SIG-M5 treated with dmso at 0.1 percent for 504 hours (cell line): ENCODE measurements at regions not wholly inside any gene's neighbourhood (a gene's known extent, or its start where the extent isn't known, plus 50 kb on each side); places are given as distances from the start of the nearest gene placed in this dataset.

Experiments used
- DNase-seq: peaks from one replicate; lab custom pipeline; 2025; ENCODE audit not compliant: unreplicated experiment; lab: John Stamatoyannopoulos, UW

- DNase-seq, result no peak
Measured at GRCh38 chr4:11901089-11901488, 472.4 kb upstream of the HS3ST1 start.

- DNase-seq, result no peak
Measured at GRCh38 chr4:11900359-11900758, 471.7 kb upstream of the HS3ST1 start.

GRCh38 chr4:11898796-11899195 is 470.1 kb upstream of the HS3ST1 start:
- DNase-seq, result no peak

GRCh38 chr4:11895766-11896165 is 467.1 kb upstream of the HS3ST1 start:
- no peak for DNase-seq

- DNase-seq, result no peak
Measured at GRCh38 chr4:11894977-11895376, 466.3 kb upstream of the HS3ST1 start.

- DNase-seq, result no peak
Measured at GRCh38 chr4:11894221-11894620, 465.5 kb upstream of the HS3ST1 start.

- no peak for DNase-seq
Measured at GRCh38 chr4:11889099-11889498, 460.4 kb upstream of the HS3ST1 start.

GRCh38 chr4:11881947-11882346 is 453.3 kb upstream of the HS3ST1 start:
- no peak for DNase-seq

- no peak for DNase-seq
Measured at GRCh38 chr4:11881364-11881763, 452.7 kb upstream of the HS3ST1 start.

- DNase-seq, result no peak
Measured at GRCh38 chr4:11878241-11878640, 449.5 kb upstream of the HS3ST1 start.

- no peak for DNase-seq
Measured at GRCh38 chr4:11876104-11876503, 447.4 kb upstream of the HS3ST1 start.

GRCh38 chr4:11869191-11869870 is 440.6 kb upstream of the HS3ST1 start:
- no peak for DNase-seq

- DNase-seq, result no peak
Measured at GRCh38 chr4:11866391-11866790, 437.7 kb upstream of the HS3ST1 start.

- DNase-seq, result no peak
Measured at GRCh38 chr4:11860996-11861395, 432.3 kb upstream of the HS3ST1 start.

GRCh38 chr4:11857881-11858280 is 429.2 kb upstream of the HS3ST1 start:
- DNase-seq, result no peak

GRCh38 chr4:11847167-11847566 is 418.5 kb upstream of the HS3ST1 start:
- no peak for DNase-seq

GRCh38 chr4:11843927-11844326 is 415.2 kb upstream of the HS3ST1 start:
- no peak for DNase-seq

GRCh38 chr4:11843340-11843739 is 414.6 kb upstream of the HS3ST1 start:
- DNase-seq, result no peak

GRCh38 chr4:11842620-11843263 is 414.0 kb upstream of the HS3ST1 start:
- peak; percentile 11 for DNase-seq

- no peak for DNase-seq
Measured at GRCh38 chr4:11839889-11840288, 411.2 kb upstream of the HS3ST1 start.

GRCh38 chr4:11831739-11832138 is 403.0 kb upstream of the HS3ST1 start:
- DNase-seq, result no peak

GRCh38 chr4:11824566-11824965 is 395.9 kb upstream of the HS3ST1 start:
- peak; percentile 11 for DNase-seq
